GM18870 (cell line): ENCODE measurements at regions not wholly inside any gene's neighbourhood (a gene's known extent, or its start where the extent isn't known, plus 50 kb on each side); places are given as distances from the start of the nearest gene placed in this dataset.

Experiments
- ATAC-seq: cut with Tn5 transposase; IDR thresholded peaks from one replicate; pipeline ENCODE4 v1.9.1; 2021; ENCODE audit warnings: moderate library complexity; ENCODE audit not compliant: unreplicated experiment

DNA sequence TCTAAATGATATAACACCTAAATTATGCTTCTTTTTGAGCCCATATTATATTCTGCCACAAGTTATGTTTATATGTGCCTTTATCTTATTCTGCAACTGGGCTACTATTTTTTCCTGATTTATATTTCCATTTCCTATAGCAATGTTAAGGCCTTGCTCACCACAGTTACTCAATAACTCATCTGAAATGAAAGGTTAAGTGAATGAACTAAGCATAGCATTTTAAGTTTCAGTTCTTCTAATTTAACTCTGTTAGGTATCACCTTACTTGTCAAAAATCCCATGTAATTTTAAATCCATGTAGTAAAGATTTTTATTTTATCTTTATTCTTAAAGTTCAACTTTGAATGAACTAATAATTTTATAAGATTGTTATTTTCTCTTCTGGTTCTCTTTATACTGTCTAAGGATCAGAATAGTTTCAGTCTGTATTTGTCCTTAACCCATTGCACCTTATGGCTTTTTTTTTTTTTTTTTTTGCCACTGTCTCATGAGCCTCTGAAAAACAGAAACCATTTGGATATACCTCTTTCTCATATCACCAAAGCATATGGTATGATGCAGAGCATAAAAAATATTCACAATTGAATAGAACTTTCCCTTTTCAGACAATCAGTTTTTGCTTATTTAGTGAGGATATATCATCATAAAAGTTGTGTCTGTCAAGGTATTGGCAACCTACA lies 301.8 kb upstream of the ZWINT start:
- ATAC-seq, result peak; percentile 99

DNA sequence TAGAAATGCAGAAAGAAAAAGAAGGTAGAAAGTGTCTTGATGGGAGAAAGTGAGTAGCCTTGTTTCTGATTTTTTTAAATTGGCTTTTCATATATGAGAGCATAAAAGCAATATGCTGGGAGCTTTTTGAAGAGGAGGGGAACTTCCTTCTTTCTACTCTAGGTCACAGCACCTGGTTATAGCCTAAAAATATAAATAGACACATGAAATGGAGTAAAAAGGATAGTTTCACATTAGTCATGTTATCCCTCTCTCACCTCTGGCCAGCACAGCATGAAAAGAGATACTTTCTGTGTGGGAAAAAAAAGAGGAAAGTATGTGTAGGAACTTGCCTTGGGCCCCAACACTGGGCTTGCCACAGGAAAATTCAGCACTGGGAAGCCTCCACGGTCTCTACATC lies 292.2 kb upstream of the ZWINT start:
- peak; percentile 87 for ATAC-seq

DNA sequence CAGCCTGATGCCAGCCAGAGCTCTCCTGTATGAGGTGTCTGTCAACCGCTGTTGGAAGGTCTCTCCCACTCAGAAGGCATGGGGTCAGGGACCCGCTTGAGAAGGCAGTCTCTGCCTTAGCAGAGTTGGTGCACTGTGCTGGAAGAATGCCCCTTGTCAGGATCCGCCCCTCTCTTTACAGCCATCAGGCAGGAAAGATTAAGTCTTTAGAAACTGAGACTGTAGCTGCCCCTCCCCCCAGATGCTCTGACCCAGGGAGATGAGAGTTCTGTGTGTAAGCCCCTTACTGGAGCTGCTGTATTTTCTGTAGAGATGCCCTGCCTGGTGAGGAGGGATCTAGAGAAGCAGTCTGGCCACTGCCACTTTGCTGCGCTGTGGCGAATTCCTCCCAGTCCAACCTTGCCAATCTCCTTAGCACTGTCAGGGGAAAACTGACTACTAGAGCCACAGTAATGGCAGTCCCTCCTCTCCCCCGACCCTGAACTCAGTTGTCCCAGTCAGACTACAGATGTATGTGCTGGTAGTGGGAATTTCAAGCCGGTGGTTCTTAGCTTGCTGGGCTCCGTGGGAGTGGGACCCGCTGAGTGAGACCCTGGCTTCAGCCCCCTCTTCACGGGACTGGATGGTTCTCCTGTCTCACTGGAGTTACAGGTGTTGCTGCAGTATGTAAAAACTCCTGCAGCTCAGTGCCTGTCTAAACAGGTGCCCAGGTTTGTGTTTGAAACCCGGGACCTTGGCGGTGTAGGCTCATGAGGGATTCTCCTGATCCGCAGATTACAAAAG lies 285.5 kb upstream of the ZWINT start:
- no peak for ATAC-seq

DNA sequence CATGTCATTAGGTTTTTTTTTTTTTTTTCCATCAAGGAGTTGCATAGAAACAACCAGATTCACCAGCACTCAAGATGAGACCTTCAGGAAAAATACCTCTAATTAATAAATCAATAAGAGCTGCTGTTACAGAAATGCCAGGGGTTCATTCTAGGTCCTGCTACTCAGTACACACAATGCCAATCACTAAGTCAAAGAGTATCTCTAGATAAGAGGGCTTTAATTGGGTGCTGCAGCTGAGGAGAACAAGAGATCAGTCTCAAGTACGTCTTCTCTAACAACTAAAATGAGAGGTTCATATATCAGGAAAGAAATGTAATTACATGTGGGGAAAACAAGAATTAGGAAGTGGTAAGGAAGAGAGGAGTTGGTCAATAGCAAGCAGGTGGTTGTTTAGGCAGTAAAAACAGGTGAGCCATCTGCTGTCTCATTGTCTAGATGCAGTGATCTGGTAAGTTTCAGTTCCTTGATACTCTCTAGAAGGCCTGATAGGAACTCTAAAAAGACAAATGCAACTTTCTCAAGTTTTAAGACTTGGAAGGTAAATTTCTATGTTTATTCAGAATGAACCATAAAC lies 272.9 kb upstream of the ZWINT start:
- ATAC-seq, result peak; percentile 100

DNA sequence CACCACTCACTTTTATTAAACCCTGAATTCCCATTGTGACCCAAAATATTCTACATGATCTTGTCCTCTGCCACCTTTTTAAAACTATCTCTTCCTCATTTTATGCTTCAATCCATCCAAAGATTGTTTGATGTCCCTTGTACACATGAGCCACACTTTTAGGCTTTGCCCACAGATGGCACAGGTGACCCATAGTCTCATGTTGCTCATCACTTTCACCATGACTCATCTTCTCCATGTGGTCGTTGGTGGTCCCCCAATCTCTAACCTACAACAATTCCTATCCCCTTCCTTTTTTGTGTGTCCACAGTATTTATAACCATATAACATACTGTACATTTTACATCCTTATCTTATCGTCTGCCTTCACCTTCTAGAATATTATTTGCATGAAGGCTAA lies 271.5 kb upstream of the ZWINT start:
- ATAC-seq, result peak; percentile 29

DNA sequence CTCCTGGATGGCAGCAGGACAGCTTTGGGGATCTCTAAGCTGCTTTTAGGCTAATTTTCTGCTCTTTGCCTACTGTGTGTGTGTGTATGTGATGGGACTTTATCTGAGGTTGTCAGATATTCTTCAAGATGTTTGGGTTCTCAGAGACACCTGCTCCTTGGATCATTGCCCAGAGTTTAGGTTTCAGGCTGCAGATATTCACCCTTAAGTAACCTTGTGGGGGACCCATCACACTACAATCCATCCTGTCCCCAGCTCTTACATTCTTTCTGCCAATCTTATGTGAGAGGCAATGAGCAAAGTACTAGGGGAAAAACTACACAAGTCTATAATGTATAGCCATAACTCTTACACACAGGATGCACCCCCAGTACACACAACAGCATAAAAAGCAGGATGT lies 263.0 kb upstream of the ZWINT start:
- ATAC-seq, result peak; percentile 39

DNA sequence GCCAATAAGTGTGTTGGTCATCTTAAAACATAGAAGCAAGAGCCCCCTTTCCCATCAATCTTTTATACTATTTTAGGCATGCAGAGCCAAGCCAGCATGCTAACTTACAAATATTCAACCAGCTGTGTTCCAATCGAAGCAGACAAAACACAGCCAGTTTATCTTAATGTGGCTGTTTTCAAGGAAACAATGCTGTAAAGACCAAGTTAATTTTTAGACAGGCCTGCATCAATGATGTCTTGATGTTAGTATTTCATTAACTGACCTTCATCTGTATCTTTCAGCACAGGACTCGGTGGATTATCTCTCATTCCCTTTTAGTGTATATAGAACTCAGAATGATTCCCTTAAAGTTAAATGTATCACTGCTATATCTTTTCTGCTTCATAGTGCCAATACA lies 262.0 kb upstream of the ZWINT start:
- peak; percentile 31 for ATAC-seq

DNA sequence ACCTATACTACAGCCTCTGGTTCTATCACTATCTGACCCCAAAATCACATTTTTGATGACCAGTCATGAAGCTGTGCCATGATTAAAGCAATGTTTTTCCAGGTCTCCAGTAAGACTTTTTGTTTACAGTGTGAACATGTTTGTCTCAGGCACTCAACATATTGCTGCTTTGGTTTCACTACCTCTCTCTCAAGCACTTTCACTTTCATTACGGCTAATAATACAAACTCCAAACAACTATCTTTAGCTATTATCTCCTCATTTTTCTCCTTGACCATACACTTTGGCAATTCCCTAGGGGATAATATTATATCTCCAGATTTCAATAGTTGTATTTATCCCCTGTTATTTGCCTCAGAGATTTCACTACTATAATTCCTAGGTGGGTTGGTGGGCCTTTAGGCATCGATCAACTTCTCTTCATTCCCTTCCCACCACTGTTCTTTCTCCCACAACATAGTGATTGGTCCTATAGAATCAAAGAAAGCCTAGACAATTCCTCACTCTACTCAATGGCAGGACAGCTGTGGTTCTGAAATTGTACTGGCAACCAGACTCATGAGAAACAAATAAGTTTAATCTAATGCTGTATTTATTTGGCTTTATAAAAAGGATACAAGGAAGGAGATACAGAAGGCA lies 261.4 kb upstream of the ZWINT start:
- peak; percentile 89 for ATAC-seq

DNA sequence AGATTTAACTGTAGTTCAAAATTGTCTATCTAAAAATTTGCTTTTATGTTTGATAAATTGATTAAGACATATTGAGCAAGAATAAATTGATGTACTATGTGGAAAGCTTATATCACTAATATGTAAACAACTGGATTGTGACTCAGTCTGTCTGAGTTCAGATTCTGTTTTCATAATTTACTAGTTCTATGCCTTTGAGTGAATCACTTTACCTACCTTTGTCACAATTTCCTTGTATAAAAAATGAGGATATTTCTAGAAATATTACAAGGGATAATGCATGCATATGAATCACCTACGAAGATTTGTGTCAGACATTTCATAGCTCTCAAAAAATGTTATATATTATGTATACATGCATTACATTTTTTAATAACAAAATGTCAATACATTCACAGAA lies 245.1 kb upstream of the ZWINT start:
- no peak for ATAC-seq

DNA sequence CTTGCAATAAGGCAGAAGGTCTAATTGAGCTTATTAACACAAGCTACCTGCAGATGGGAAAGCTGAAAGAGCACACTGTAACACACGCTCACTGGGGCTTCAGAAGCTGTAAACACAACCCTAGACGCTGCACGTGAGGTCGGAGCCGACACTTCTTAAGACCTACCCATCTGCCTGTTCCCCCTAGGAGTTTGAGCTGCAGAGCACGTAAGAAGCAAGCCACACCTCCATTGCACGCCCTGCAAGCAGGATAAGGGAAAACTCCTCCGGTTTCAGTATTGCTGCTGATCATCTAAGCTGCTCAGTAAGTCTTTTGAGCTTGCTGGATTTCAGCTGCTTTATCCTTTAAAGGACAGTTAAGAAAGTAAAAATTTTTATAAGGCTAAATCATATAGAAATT lies 244.0 kb upstream of the ZWINT start:
- no peak for ATAC-seq

DNA sequence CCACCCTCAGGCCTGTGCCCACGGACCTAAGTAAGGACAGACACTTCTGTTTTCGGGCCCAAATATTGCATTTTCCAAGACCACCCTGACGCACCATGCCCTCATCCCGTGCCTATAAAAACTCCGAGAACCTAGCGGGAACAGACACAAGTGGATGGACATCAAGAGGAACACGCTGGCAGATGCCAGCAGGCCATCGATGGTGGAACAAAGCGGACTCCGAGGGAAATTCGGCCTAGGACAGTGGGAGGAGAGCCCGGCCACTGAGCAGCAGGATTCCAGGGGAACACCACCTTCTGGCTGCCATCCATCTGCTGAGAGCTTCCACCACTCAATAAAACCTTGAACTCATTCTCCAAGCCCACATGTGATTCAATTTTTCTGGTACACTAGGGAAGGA lies 243.6 kb upstream of the ZWINT start:
- ATAC-seq, result no peak

DNA sequence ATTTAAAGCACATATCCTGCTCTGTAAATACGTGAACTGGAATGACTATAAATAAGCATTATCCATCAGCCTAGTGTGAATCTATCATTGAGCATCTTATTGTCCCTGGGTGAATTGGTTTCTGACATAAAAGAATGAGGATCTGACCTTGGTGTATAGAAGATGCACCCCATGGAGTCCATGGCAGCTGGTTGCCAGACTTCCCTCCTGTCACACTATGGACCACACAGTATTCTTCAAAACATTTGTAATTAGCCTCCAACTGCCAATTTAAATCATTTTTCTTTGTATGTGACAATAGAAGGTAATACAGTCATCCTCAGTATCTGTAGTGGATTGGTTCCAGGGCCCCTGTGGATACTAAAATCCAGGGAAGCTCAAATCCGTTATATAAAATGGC lies 238.1 kb upstream of the ZWINT start:
- ATAC-seq, result no peak

DNA sequence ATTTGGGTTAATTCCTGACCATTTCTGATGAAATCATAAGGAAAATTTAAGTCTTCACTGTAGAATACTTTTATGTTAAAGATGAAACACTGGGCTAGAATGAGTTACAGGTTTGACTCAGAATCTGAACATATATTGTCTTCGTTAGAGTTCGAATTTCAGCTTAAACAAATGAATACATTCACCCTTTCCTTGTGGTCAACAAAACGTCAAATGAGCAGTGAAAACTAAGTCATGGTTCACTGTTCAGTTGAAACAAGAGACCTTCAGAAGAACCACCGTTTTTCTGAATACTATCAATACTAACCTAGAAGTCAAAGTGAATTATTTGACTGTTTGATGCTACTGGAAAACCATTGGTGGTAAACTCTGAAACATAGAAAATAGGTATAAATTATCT lies 235.2 kb upstream of the ZWINT start:
- no peak for ATAC-seq

DNA sequence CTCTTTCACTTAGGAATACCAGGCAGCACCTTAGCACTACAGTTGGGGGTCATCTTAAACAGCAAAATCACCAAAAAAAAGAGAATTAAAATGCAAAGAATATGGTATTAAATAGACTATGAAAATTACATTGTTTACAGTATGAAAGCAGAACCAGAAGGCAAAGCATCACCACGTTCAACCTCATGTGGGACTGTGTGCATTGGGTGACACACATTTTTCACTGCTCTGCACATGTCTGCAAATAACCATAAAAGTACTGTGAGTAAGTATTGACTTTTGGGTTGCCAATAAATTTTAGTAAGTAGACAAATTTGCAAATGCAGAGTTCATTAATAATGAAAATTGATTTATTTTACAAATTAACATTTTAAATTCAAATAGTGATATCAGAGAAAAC lies 232.1 kb upstream of the ZWINT start:
- ATAC-seq, result no peak

DNA sequence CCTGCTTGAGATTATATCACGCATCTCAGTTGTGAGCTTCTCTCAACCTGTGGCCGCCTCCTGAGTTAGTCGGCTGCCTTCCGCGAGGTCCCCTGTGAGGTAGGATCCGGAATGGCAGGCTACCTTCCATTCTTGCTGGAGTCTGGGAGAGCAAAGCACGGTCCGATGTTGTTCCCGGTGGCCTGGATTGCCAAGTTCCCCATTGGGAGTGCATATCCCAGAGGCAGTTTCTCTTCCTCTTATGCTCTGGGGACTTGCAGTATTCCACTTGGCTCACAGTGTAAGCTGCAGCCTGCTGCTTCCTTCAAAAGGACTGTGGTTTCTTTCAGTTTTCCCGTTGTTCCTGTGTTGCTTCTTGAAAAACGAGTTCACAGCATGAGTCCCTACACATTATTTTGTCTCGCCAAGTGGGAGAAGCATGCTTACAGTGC lies 225.4 kb upstream of the ZWINT start:
- no peak for ATAC-seq

DNA sequence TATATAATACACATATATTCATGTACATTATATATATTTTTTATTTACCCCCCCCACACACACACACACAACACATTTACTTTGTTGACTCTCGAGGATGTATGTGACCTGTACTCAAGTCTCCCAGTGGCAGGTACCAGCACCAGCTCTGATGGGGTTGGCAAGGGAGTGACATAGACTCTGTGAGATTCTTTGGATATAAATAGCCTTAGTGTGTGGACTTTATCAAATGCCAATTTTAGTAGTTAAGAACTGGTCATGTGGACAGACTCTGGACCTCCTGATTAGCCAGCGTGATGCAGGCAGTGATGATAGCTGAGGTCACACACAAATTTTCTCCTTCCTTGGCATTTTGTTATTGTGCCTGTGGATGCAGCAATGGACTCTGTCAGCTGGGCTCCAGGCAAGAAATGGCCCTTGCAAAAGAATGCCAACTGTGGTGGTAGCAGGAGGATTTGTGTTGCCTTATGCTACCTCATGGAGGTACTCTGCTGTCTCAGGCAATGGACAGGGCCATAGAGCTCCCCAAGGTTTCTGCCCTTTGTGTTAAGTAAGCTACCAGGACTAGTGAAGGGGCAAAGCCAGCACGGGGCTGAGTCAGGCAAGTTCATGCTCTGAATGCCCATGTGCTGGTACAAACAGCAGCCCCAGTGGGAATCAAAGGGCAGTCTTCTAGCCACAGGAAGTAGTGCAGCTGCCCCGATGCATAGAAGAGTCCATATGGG lies 224.6 kb upstream of the ZWINT start:
- ATAC-seq, result no peak

DNA sequence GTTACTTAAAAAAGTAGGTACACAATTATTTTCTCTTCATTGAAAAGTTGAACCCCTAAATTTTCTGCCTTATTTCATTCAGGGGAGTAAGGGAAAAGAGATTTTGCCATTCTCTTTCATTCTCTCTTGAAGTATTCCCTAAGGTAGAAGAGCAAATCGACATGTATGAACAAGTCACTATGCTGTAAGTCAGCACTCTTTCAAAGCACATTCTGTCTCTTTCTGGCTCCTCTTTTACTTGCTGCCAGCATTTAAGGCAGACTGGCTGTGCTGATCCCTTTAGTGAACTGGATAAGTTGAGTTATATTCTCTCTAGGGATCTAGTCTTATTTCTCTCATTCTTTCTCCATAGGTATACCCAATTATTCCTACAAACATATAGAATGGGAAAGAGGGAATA lies 222.3 kb upstream of the ZWINT start:
- ATAC-seq, result no peak

DNA sequence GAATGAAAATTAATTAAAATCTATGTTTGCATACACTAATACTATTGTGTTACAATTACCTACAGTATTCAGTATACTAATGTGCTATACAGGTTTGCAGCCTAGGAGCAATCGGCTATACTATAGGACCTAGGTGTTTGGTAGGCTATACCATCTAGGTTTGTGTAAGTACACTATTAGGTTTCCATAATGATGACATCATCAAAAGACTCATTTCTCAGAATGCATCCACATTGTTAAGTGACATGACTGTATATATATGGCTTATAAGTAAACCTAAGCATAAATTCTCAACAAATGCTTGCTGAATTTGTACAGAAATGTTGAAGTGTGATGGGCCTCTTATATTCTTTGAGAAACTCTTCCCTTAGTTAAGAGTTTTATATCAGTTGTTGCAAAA lies 206.5 kb upstream of the ZWINT start:
- no peak for ATAC-seq

DNA sequence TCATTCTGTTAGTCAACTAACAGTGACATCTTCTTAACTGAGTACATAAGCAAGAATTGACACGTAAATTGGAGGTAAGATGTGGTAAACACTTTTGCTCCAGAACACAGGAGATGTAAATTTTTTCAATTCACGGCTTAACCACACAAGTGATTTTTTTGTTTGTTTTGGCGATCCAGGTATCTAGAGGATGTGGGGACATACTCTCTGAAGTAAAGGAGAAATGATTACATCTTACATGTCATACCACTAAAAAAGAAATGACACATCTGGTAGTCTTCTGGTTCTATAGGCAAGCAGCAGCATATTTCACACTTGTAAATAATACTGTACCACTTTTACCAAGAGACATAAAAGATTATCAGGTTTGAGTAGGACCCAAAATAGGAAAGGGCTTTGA lies 200.3 kb upstream of the ZWINT start:
- no peak for ATAC-seq

DNA sequence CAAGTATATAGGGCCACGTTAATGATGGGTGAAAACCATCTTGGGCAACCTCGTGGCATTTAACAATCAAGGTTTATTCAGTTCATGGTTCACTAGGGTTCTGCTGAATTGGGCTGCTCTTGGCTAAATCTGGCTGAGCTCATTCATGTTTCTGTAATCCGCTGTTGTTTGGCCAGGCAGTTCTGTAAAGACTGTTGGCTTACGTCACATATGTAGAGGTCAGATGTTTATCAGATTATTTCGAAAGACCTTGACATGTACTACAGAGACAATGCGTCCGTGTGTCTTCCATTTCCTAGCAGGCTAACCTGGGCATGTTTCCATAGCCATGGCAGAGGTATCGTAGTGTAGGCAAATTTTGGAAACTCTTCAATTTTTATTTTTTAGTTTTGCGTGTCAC lies 190.0 kb upstream of the ZWINT start:
- no peak for ATAC-seq

DNA sequence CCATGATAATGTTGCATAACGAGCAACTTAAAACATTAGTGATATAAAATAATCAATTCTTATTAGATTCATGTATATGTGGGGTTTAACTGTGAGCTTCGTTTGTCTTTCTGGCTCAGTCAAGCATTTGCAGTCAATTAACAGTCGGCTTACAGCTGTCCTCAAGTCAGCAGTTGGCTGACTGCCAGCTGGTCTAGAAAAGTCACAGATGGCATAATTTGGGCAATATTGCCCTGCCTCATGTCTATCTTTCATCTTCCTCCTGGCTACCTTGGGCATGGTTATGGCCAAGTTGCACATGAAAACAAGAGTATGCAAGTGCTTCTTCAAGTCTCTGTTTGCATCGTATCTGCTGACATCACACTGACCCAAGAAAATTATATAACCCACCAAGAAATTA lies 186.1 kb upstream of the ZWINT start:
- no peak for ATAC-seq
